ENCODE measurements at regions not wholly inside any gene's neighbourhood (a gene's known extent, or its start where the extent isn't known, plus 50 kb on each side); places are given as distances from the start of the nearest gene placed in this dataset.

DNA sequence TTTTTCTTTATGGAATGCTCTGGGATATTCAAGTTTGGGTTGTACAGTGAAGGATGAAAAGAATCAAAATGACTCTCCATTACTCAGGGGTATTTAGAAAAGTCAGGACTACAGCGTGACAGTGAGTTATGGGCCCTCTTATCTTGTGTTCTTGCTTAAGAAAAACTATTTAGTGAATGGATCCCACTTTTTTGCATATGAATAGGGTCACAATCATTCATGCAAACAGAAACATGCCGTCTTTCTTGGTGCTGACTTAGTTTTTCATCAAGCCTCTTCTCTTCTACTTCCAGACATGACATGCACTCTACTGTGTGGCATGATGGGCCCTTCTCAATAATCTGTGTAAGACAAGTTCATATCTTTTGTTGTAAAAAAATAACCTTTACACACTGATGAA lies 488.4 kb upstream of the MMS22L start:
- no peak for TF ChIP-seq POLR2A (IDR thresholded peaks at IDR 0.05)
- no peak for TF ChIP-seq CTCF (IDR thresholded peaks at IDR 0.05)
